Endothelial cell of umbilical vein (primary cell): ENCODE measurements at regions not wholly inside any gene's neighbourhood (a gene's known extent, or its start where the extent isn't known, plus 50 kb on each side); places are given as distances from the start of the nearest gene placed in this dataset.

Experiments
- BruUV-seq: library from RNA; stranded (reverse); fragments of 400-500 nt; replicated peaks from 2 replicates; lab custom pipeline; 2021; lab: Mats Ljungman, UMichigan
- CTCF ChIA-PET: fragments of 300-600, 350-600 bp; sonication (Branson Sonifier 250); formaldehyde crosslinking; loops from one replicate; lab custom pipeline; 2021; ENCODE audit warnings: antibody characterized with exemption, inconsistent platforms; lab: Charles Lee
- POLR2A ChIA-PET: fragments of 300-600, 350-600 bp; sonication (Branson Sonifier 250); formaldehyde crosslinking; loops from one replicate; lab custom pipeline; 2021; ENCODE audit warnings: antibody characterized with exemption, inconsistent platforms; lab: Charles Lee
- DNase-seq: peaks from one replicate; pipeline ENCODE4 v3.0.0-alpha.2; 2011; ENCODE audit warnings: low read depth, low spot score
- FAIRE-seq: peaks from 2 replicates; lab custom pipeline; 2011; peaks lifted over from hg19 to GRCh38; lab: Jason Lieb, UNC
- H2AFZ ChIP-seq: 2 replicates; pipeline ENCODE4 v1.6.0; 2012; ENCODE audit warnings: low read depth, low read length, control low read depth, inconsistent platforms
- H3K27ac ChIP-seq: 2 replicates; pipeline ENCODE4 v1.5.1; 2011; ENCODE audit warnings: low read depth, mild to moderate bottlenecking, control low read depth, low read length, moderate library complexity; ENCODE audit not compliant: insufficient read depth
- H3K27me3 ChIP-seq, 2 experiments: 2 replicates each; pipeline versions ENCODE4 v1.6.0 to v1.6.1; 2011; ENCODE audit warnings: low read length in 2 of 2, mixed read lengths in 1 of 2; ENCODE audit not compliant: control insufficient read depth in 2 of 2, insufficient read depth in 2 of 2
- H3K36me3 ChIP-seq, 2 experiments: 2 replicates in 1 of 2; 3 replicates in 1 of 2; pipeline ENCODE4 v1.5.1; 2011; ENCODE audit warnings: low read length in 2 of 2, mild to moderate bottlenecking in 1 of 2, moderate library complexity in 1 of 2; ENCODE audit not compliant: control insufficient read depth in 2 of 2, insufficient read depth in 2 of 2; ENCODE audit errors: extremely low read depth in 1 of 2
- H3K4me1 ChIP-seq: 3 replicates; pipeline ENCODE4 v1.5.1; 2011; ENCODE audit warnings: mild to moderate bottlenecking, low read length; ENCODE audit not compliant: control insufficient read depth, insufficient read depth; ENCODE audit errors: extremely low read depth
- H3K4me2 ChIP-seq: 2 replicates; pipeline ENCODE4 v1.6.1; 2011; ENCODE audit warnings: low read length, control low read depth, mixed read lengths; ENCODE audit not compliant: insufficient read depth
- H3K4me3 ChIP-seq, 3 experiments: fragments of 200-600 bp in 1 of 3; sonication (generic), shearing (Covaris generic) in 1 of 3; replicated peaks in 1 of 3; 2 replicates each; pipeline ENCODE4 v1.5.1; 2011 to 2016; ENCODE audit warnings: control low read depth in 3 of 3, low read length in 3 of 3, mild to moderate bottlenecking in 2 of 3, inconsistent platforms in 1 of 3, low read depth in 1 of 3, moderate library complexity in 1 of 3; ENCODE audit not compliant: insufficient read depth in 1 of 3
- H3K79me2 ChIP-seq: 2 replicates; pipeline ENCODE4 v1.6.0; 2012; ENCODE audit warnings: low read length, inconsistent platforms; ENCODE audit not compliant: control insufficient read depth, insufficient read depth
- H3K9ac ChIP-seq: replicated peaks from 2 replicates; pipeline ENCODE3; 2011; ENCODE audit warnings: low read length, control low read depth; ENCODE audit not compliant: insufficient read depth; ENCODE audit errors: extremely low read depth
- H3K9me1 ChIP-seq: replicated peaks from 3 replicates; pipeline ENCODE4 v1.6.0; 2011; ENCODE audit warnings: mild to moderate bottlenecking, low read length; ENCODE audit not compliant: control insufficient read depth, insufficient read depth; ENCODE audit errors: extremely low read depth
- H3K9me3 ChIP-seq: replicated peaks from 2 replicates; pipeline ENCODE4 v1.5.1; 2012; ENCODE audit warnings: low read length, inconsistent platforms; ENCODE audit not compliant: control insufficient read depth, insufficient read depth
- H4K20me1 ChIP-seq: replicated peaks from 2 replicates; pipeline ENCODE3; 2011; ENCODE audit warnings: mild to moderate bottlenecking, low read length; ENCODE audit not compliant: control insufficient read depth, insufficient read depth; ENCODE audit errors: extremely low read depth
- EZH2 ChIP-seq: IDR thresholded peaks from 2 replicates; pipeline ENCODE4 v1.6.1; 2012; ENCODE audit warnings: borderline replicate concordance, low read depth, mild to moderate bottlenecking, moderate library complexity, low read length, inconsistent platforms; ENCODE audit not compliant: severe bottlenecking
- FOS ChIP-seq: IDR thresholded peaks from 2 replicates; pipeline ENCODE4 v1.6.1; 2011; ENCODE audit warnings: mild to moderate bottlenecking, low read length, moderate library complexity, borderline replicate concordance; ENCODE audit not compliant: insufficient read depth
- GATA2 ChIP-seq: IDR thresholded peaks from 2 replicates; pipeline ENCODE4 v1.7.0; 2011; ENCODE audit warnings: low read depth, mild to moderate bottlenecking, moderate library complexity, mixed read lengths, low read length; ENCODE audit not compliant: insufficient read length, insufficient read depth
- MYC ChIP-seq: IDR thresholded peaks from one replicate; pipeline ENCODE4 v1.6.1; 2011; ENCODE audit warnings: mild to moderate bottlenecking, low read depth, low read length
- POLR2A ChIP-seq: IDR thresholded peaks from 2 replicates; pipeline ENCODE4 v1.6.1; 2012; ENCODE audit warnings: low read depth, mild to moderate bottlenecking, control low read depth, low read length
- dilution Hi-C: fragments of 300-500 bp; cut with MboI; formaldehyde crosslinking; loops from one replicate; pipeline ENCODE4 v1.15.0; 2019; ENCODE audit warnings: low sequenced_read_pairs; ENCODE audit not compliant: extremely low pct_ligation_motif_present
- intact Hi-C: fragments of 100-400 bp; cut with micrococcal nuclease; formaldehyde crosslinking; loops from one replicate; pipeline ENCODE4 v1.10.0; 2022
- TF ChIP-seq, protein P1 (sequence below), 2 donors: IDR thresholded peaks; 1 replicate in 1 of 2; 2 replicates in 1 of 2; pipeline ENCODE4 v1.5.1; 2011; ENCODE audit warnings: low read length in 2 of 2, mild to moderate bottlenecking in 2 of 2, moderate library complexity in 2 of 2, control low read depth in 1 of 2, inconsistent platforms in 1 of 2, low read depth in 1 of 2; ENCODE audit not compliant: insufficient read depth in 1 of 2; ENCODE audit errors: extremely low read depth in 1 of 2

DNA sequence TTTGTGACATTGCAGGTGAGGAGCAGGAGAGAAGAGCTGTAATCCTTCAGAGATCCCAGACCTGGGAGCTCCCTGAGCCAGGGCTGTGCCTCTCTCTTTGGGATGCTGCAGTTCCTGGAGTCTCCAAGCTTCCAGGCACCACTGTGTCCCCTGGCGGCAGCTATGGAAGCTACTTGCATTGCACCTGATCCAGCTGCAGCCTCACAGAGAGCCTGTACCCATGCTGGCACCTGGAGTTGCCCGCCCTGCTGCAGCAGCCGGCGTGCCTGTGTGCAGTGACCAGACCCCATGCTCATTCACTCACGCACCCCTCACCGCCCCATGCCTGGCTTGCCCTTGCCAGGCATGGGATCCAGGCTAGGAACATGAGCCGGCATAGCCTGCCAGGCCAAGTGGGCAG is 51.8 kb upstream of the MED9 start:
- Histone ChIP-seq H3K9ac (no peak overlapping the region), H3K4me1 (peaks cover 6% of the 10 kb centered on the region), H3K36me3 (no peaks in the 10 kb centered on the region), H3K9me1 (no peaks in the 10 kb centered on the region), H3K4me2 (no peak overlapping the region), H3K9me3 (no peaks in the 10 kb centered on the region), H3K27ac (no peak overlapping the region), H3K79me2 (no peaks in the 10 kb centered on the region), H3K4me3 (no peak overlapping the region), H3K27me3 (peaks cover 0 to 7% of the 10 kb centered on the region in 2 experiments), H4K20me1 (no peaks in the 10 kb centered on the region), H2AFZ (no peak overlapping the region)
- ChIA-PET CTCF (interaction anchor here (0.7 to 1.4 kb wide), 4 partner anchors 10 to 43 kb away, joined by 3 to 5 read pairs (median 3); no protein-coding TSS in a partner anchor), POLR2A (no interaction called here)
- dilution Hi-C loops, result no loop called here
- DNase-seq, result no peak
- TF ChIP-seq, protein P1, sequence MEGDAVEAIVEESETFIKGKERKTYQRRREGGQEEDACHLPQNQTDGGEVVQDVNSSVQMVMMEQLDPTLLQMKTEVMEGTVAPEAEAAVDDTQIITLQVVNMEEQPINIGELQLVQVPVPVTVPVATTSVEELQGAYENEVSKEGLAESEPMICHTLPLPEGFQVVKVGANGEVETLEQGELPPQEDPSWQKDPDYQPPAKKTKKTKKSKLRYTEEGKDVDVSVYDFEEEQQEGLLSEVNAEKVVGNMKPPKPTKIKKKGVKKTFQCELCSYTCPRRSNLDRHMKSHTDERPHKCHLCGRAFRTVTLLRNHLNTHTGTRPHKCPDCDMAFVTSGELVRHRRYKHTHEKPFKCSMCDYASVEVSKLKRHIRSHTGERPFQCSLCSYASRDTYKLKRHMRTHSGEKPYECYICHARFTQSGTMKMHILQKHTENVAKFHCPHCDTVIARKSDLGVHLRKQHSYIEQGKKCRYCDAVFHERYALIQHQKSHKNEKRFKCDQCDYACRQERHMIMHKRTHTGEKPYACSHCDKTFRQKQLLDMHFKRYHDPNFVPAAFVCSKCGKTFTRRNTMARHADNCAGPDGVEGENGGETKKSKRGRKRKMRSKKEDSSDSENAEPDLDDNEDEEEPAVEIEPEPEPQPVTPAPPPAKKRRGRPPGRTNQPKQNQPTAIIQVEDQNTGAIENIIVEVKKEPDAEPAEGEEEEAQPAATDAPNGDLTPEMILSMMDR (IDR thresholded peaks at IDR 0.05; ENCODE audit: extremely low read depth in 1 of 2, insufficient read depth in 1 of 2, low read depth in 1 of 2, low read length in 2 of 2), result no peak
- BruUV-seq, result no TSS peak
- FAIRE-seq, result no peak
- intact Hi-C loops, result no loop called here

DNA sequence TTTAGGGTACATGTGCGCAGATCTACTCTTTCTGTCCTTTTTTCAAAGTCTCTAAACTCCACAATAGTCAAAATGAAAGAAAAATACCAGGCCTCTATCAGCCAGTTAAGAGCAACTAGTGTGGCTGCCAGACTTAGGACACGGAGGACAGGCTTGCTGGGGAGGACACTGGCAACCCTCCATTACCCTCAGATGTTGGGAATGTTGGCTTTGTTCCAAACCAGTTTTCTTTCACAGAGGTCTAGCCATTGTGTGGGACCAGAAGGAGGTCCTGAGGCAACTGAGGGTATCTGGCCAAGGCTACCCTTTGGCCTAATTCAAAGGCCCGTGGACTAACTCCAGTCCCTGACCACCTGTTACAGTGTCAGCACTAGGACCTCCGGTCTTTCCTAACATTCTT is 51.2 kb upstream of the MED9 start:
- DNase-seq (no peak), FAIRE-seq (no peak)
- dilution Hi-C loops, result no loop called here
- Histone ChIP-seq H3K4me1 (peaks cover under 1% of the 10 kb centered on the region), H3K27ac (no peak overlapping the region), H3K9ac (no peak overlapping the region), H3K79me2 (no peaks in the 10 kb centered on the region), H3K9me3 (no peaks in the 10 kb centered on the region), H3K36me3 (no peaks in the 10 kb centered on the region), H4K20me1 (no peaks in the 10 kb centered on the region), H3K27me3 (peaks cover 0 to 9% of the 10 kb centered on the region in 2 experiments), H3K9me1 (no peaks in the 10 kb centered on the region), H3K4me2 (no peak overlapping the region), H3K4me3 (no peak overlapping the region), H2AFZ (no peak overlapping the region)
- intact Hi-C loops, result no loop called here
- TF ChIP-seq FOS (no peak), POLR2A (no peak), GATA2 (no peak), EZH2 (no peak), MYC (no peak)
- BruUV-seq, result no TSS peak
- CTCF ChIA-PET, result no interaction called here
- POLR2A ChIA-PET, result no interaction called here
